Spinal cord (tissue), 9 donors: ENCODE measurements at regions not wholly inside any gene's neighbourhood (a gene's known extent, or its start where the extent isn't known, plus 50 kb on each side); places are given as distances from the start of the nearest gene placed in this dataset.

Source experiments
- DNase-seq, 6 donors: peaks; one replicate each; pipeline versions ENCODE4 v3.0.0 to v3.0.0-alpha.2; 2013 to 2015; ENCODE audit warnings: low spot score in 6 of 6, low read depth in 4 of 6
- H3K27ac ChIP-seq: one replicate; pipeline ENCODE4 v1.5.1; 2013; ENCODE audit warnings: low read depth, low read length, control low read depth
- H3K27me3 ChIP-seq: one replicate; pipeline ENCODE4 v1.6.1; 2013; ENCODE audit warnings: low read length; ENCODE audit not compliant: control insufficient read depth, insufficient read depth
- H3K36me3 ChIP-seq: one replicate; pipeline ENCODE4 v1.6.1; 2013; ENCODE audit warnings: low read length; ENCODE audit not compliant: control insufficient read depth, insufficient read depth
- H3K4me1 ChIP-seq: one replicate; pipeline ENCODE4 v1.6.1; 2013; ENCODE audit warnings: low read length; ENCODE audit not compliant: control insufficient read depth, insufficient read depth
- H3K4me3 ChIP-seq: one replicate; pipeline ENCODE4 v1.5.1; 2013; ENCODE audit warnings: low read depth, low read length, control low read depth
- H3K9me3 ChIP-seq: one replicate; pipeline ENCODE4 v1.6.1; 2013; ENCODE audit warnings: low read length; ENCODE audit not compliant: control insufficient read depth, insufficient read depth
- WGBS: methylation state at CpG from one replicate; pipeline ENCODE4 v1.1.5; 2013; ENCODE audit warnings: missing lambda C conversion rate; ENCODE audit not compliant: insufficient coverage; 5-methylcytosine and 5-hydroxymethylcytosine counted together
- donor health status: healthy.

- H3K4me1 ChIP-seq: peaks cover 37% of the 10 kb centered on the region
- no peak for DNase-seq
- 97% methylated on average over 10 of the region's 10 CpGs for WGBS
- H3K4me3 ChIP-seq: no peak overlapping the region
- no peaks in the 10 kb centered on the region for H3K9me3 ChIP-seq
- H3K36me3 ChIP-seq: peaks cover 2% of the 10 kb centered on the region
- H3K27me3 ChIP-seq: no peaks in the 10 kb centered on the region
- no peak overlapping the region for H3K27ac ChIP-seq
Measured at GRCh38 chr22:48275412-48275811, 1513.0 kb downstream of the TBC1D22A start.

- no peak for DNase-seq
- Histone ChIP-seq H3K4me3 (no peak overlapping the region), H3K27ac (no peak overlapping the region), H3K36me3 (no peaks in the 10 kb centered on the region), H3K27me3 (peaks cover 2% of the 10 kb centered on the region), H3K9me3 (no peaks in the 10 kb centered on the region), H3K4me1 (peaks cover 3% of the 10 kb centered on the region)
- WGBS: 95% methylated on average over 5 of the region's 6 CpGs
Measured at GRCh38 chr22:48270731-48271130, 1508.3 kb downstream of the TBC1D22A start.

- Histone ChIP-seq H3K27me3 (peaks cover 2% of the 10 kb centered on the region), H3K4me1 (peaks cover 3% of the 10 kb centered on the region), H3K4me3 (no peak overlapping the region), H3K9me3 (no peaks in the 10 kb centered on the region), H3K36me3 (no peaks in the 10 kb centered on the region), H3K27ac (no peak overlapping the region)
- 87% methylated on average over 20 of the region's 24 CpGs for WGBS
- no peak for DNase-seq
Measured at GRCh38 chr22:48268771-48269552, 1506.5 kb downstream of the TBC1D22A start.

- 92% methylated on average over 8 of the region's 11 CpGs for WGBS
- peaks cover 3% of the 10 kb centered on the region for H3K4me1 ChIP-seq
- H3K9me3 ChIP-seq: no peaks in the 10 kb centered on the region
- no peak overlapping the region for H3K27ac ChIP-seq
- DNase-seq: no peak
- H3K4me3 ChIP-seq: no peak overlapping the region
- H3K36me3 ChIP-seq: no peaks in the 10 kb centered on the region
- peaks cover 2% of the 10 kb centered on the region for H3K27me3 ChIP-seq
Measured at GRCh38 chr22:48268293-48268692, 1505.8 kb downstream of the TBC1D22A start.

- Histone ChIP-seq H3K36me3 (no peaks in the 10 kb centered on the region), H3K4me3 (no peak overlapping the region), H3K4me1 (peaks cover 3% of the 10 kb centered on the region), H3K27me3 (peaks cover 2% of the 10 kb centered on the region), H3K9me3 (no peaks in the 10 kb centered on the region), H3K27ac (no peak overlapping the region)
- WGBS: 33% methylated on average over 9 of the region's 10 CpGs
- no peak for DNase-seq
Measured at GRCh38 chr22:48267681-48268080, 1505.2 kb downstream of the TBC1D22A start.

GRCh38 chr22:48265000-48265625 lies 1502.7 kb downstream of the TBC1D22A start:
- H3K9me3 ChIP-seq: no peaks in the 10 kb centered on the region
- H3K27me3 ChIP-seq: peaks cover 2% of the 10 kb centered on the region
- H3K4me1 ChIP-seq: peaks cover 3% of the 10 kb centered on the region
- WGBS: 89% methylated on average over 32 of the region's 34 CpGs
- H3K36me3 ChIP-seq: no peaks in the 10 kb centered on the region
- no peak overlapping the region for H3K4me3 ChIP-seq
- DNase-seq: no peak
- no peak overlapping the region for H3K27ac ChIP-seq

- H3K9me3 ChIP-seq: no peaks in the 10 kb centered on the region
- H3K36me3 ChIP-seq: no peaks in the 10 kb centered on the region
- H3K4me1 ChIP-seq: peaks cover 1% of the 10 kb centered on the region
- H3K27ac ChIP-seq: no peak overlapping the region
- WGBS: 94% methylated on average over 14 of the region's 14 CpGs
- H3K4me3 ChIP-seq: no peak overlapping the region
- peaks cover 2% of the 10 kb centered on the region for H3K27me3 ChIP-seq
- no peak for DNase-seq
Measured at GRCh38 chr22:48264586-48264985, 1502.1 kb downstream of the TBC1D22A start.

- no peak for DNase-seq
- no peaks in the 10 kb centered on the region for H3K4me1 ChIP-seq
- 100% methylated on average over 1 of the region's 11 CpGs for WGBS
- H3K27ac ChIP-seq: no peak overlapping the region
- H3K9me3 ChIP-seq: no peaks in the 10 kb centered on the region
- H3K36me3 ChIP-seq: no peaks in the 10 kb centered on the region
- H3K4me3 ChIP-seq: no peak overlapping the region
- peaks cover 2% of the 10 kb centered on the region for H3K27me3 ChIP-seq
Measured at GRCh38 chr22:48263791-48264351, 1501.4 kb downstream of the TBC1D22A start.

- DNase-seq: no peak
- Histone ChIP-seq H3K4me1 (peaks cover 2% of the 10 kb centered on the region), H3K9me3 (no peaks in the 10 kb centered on the region), H3K36me3 (no peaks in the 10 kb centered on the region), H3K27ac (no peak overlapping the region), H3K4me3 (no peak overlapping the region), H3K27me3 (peaks cover 2% of the 10 kb centered on the region)
- 98% methylated on average over 6 of the region's 7 CpGs for WGBS
Measured at GRCh38 chr22:48263431-48263765, 1500.9 kb downstream of the TBC1D22A start.
